ENCODE measurements at regions not wholly inside any gene's neighbourhood (a gene's known extent, or its start where the extent isn't known, plus 50 kb on each side); places are given as distances from the start of the nearest gene placed in this dataset.

- no peak for DNase-seq (ENCODE audit: low spot score)
These were observed 655.0 kb downstream of the EPHA3 start for GRCh38 chr3:89762405-89762804.

- DNase-seq (ENCODE audit: low spot score), result no peak
These were observed 676.0 kb downstream of the EPHA3 start for GRCh38 chr3:89783341-89783927.

DNA sequence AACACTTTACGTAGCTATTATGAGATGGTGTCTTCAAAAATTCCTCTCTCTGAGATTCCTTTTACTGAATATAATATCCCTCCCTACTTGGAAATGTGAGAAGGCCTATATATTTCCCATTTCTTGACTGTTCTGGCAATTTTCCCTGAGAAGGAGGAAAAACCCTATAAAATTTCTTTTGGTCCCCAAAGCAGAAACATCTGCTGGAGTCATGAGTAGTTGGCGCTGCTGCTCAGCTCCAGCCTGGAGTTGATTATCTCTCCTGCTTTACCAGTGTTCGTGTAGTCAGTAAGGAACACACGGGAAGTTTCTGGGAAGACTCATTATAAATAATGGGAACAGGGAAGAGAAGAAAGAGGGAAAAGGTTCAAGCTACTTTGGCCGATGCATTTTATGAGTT lies 680.1 kb downstream of the EPHA3 start:
- no peak for DNase-seq (ENCODE audit: low spot score)

DNA sequence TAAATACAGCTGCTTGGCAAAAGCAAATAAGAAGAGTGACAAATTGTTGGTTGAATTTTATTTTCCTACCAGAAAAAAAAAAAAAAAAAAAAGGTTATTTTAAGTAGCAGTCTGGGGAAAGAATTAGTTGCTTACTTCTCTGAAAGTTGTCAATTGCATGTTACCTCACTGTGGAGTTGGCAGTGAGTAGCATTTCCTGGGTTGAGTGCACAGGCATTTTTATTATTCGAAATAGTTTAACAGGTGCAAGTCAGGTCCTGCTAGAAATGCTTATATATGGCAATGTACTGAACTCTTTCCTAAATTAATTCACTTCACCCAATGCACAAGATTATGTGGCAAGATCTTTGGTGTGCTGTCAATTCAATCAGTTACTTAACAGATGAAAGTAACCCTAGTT lies 680.6 kb downstream of the EPHA3 start:
- peak; percentile 11 for DNase-seq (ENCODE audit: low spot score)

GRCh38 chr3:89795506-89795905 lies 688.1 kb downstream of the EPHA3 start:
- no peak for DNase-seq (ENCODE audit: low spot score)

GRCh38 chr3:89802881-89803280 lies 695.5 kb downstream of the EPHA3 start:
- DNase-seq (ENCODE audit: low spot score), result no peak

- no peak for DNase-seq (ENCODE audit: low spot score)
These were observed 696.3 kb downstream of the EPHA3 start for GRCh38 chr3:89803711-89804110.

DNA sequence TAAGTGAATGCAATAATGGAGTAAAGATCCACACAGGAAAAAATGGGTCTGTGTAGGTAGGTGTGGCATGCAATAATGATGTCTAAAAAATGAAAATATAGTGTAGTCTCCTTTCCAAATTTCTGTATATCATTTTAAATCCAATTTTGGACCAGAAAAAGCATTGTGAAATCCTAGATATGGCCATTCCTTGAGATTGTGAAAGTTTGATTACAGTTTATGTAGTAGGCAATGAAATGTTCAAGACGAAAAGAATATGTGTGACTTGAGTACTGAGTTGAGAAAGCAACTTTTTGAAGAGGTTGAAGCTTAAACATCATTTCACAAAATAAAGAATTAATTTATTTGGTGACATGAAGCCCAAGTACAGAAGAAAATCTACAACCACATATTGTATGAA lies 698.7 kb downstream of the EPHA3 start:
- DNase-seq (ENCODE audit: low spot score), result no peak

- no peak for DNase-seq (ENCODE audit: low spot score)
These were observed 701.3 kb downstream of the EPHA3 start for GRCh38 chr3:89808680-89809197.

DNA sequence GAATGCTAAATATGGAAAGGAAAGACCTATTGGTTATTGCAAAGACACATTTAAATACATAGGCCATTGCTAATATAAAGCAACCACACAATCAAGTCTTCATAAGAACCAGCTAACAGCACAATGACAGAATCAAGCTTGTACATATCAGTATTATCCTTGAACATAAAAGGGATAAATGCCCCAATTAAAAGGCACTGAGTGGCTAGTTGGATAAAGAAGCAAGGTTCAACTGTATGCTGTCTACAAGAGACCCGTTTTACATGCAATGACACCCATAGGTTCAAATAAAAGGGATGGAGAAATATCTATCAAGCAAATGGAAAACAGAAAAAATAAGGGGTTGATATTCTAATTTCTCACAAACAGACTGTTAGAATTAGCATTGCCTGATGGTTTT lies 706.1 kb downstream of the EPHA3 start:
- no peak for DNase-seq (ENCODE audit: low spot score)

DNA sequence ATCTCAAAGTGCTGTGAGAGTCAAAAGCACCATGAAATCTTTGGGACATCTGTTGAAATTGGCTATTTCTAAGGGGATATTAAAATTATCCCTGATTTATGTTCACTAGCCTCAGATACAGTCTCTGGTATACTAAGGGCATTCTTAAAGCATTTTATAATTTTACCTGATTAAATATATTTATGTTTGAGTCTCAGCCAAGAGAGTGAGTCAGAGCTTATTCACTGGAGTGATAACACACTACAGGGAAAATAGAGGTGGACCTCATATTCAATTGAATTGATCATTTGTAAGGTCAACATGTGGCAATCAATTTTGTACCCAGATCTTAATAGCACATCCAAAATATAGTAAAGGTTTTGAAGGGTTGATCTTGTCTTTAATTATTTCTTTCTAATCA lies 733.6 kb downstream of the EPHA3 start:
- no peak for DNase-seq (ENCODE audit: low spot score)

DNA sequence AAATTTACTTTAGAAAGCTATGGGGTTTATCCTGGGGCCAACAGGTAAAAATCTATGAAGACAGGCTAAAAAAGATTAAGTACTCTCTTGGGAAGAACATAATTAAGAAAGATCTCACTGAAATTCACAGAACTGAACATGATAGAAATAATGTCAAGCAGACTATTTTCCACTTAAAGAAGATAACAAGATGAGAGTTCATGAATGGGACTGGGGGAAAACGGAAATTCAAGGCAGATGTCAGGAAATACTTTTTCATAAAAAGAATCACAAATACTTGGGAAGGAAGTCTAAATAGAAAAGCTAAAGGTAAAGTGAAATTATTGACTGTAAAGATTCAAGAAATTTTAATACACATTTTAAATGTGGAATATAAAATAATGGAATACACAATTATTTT lies 737.6 kb downstream of the EPHA3 start:
- no peak for DNase-seq (ENCODE audit: low spot score)

GRCh38 chr3:89847955-89848354 lies 740.5 kb downstream of the EPHA3 start:
- DNase-seq (ENCODE audit: low spot score), result no peak

DNA sequence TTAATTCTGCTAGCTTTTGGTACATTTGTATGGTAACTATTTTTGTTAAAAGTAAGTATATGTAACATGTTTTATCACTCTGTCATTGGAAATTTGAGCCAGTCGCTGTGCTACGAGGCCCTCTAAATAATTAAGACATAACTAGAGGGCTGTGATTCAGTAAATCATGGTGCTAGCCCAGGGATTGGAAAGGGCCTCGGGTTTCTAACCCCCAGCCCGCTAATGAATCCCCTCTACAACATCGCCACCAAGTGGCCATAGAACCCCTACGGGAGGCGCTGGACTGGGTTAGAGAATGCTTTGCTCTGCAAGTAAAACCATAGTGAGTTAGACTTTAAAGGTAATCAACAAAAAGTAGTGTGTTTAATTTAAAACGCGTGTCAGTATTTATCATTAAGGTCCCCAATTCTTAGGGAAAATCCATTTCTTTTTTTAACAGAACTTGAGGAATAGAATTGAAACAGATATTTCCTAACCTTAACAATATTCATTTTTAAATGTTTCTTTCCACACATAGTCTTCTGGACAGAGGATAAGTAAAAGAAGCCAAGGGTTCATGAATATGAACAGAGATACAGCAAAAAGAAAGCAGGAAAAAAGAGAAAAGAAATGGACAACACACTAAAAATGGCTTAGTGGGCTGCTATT lies 744.7 kb downstream of the EPHA3 start:
- DNase-seq (ENCODE audit: low spot score), result peak; percentile 76

- no peak for DNase-seq (ENCODE audit: low spot score)
These were observed 752.3 kb downstream of the EPHA3 start for GRCh38 chr3:89859757-89860156.

GRCh38 chr3:89867286-89867685 lies 759.9 kb downstream of the EPHA3 start:
- DNase-seq (ENCODE audit: low spot score), result no peak

DNA sequence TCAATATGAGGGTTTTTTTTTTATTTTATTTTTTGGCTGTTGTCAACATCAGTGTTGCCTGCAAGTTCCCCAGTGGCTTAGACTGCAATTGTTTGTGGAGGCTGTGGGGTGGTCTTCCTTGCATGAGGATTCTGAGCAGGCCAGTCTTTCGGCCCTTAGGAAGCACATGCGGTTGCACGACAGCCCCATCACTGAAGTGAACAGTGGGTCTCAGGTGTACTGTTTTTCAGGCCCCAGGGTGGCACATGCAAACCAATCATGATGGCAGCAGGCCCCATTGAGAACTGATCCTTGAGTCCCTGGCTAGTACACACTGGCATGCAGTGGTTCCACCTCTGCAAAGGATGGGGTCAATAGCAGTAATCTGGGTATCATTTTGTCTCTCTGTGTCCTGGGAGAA lies 768.7 kb downstream of the EPHA3 start:
- DNase-seq (ENCODE audit: low spot score), result no peak

- no peak for DNase-seq (ENCODE audit: low spot score)
These were observed 769.8 kb downstream of the EPHA3 start for GRCh38 chr3:89877230-89877629.

DNA sequence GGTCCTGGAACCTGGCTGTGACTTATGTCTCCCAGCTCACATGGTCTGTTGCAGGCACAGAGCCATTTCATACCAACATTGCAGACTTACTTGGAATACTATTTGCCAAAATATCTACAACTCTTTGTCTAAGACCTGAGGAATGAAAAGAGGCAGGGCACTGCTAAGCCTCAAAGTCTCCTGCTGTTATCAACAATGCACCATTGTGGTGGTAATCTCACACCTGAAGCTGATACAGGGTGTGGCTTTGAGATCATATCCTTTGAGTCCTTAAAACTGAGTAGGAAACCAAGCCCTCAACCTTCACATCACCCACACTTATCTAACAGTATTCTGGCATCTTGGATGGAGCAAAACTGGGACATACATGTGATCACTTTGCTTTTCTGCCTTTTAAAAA lies 782.0 kb downstream of the EPHA3 start:
- peak; percentile 39 for DNase-seq (ENCODE audit: low spot score)

DNA sequence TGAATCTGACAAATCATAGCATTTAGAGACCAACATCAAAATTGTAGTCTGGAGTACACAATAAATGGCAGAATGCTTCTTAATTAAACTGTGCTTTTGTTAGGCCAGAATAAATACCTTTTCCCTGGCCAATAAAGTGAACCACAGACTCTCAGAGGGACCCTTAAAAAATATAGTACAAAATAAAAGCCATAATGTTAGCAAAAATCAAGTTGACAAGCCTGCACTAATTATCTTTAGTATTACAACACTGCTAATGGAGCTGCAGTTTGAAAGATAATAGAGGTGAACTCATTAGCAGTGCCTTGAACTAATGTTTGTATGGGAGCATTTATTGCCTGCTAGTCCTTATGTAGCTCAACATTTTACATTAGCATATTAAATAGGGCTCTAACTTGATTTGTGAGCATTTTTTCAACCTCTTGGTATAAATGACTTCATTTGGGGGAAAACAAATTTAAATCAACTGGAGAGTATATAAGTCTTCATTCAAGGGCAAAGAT lies 801.3 kb downstream of the EPHA3 start:
- no peak for DNase-seq (ENCODE audit: low spot score)

DNA sequence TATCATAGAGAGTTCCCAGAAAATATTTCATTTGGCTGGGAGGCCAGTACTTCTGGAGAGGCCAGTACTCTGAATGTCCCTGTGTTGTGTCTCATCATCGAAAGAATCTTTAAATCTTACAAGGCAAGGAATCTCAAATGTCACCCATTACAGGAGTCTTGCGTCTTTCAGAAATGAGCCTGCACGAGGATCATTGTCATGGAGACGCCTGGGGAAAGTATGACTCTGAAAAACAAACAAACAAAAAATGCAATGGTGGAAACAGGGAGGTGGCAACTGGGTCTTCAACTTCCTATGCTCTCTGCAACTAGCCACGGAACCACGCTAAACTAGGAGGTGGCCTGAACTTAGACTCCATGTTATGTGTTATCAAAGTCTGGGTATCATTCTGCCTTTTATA lies 804.6 kb downstream of the EPHA3 start:
- no peak for DNase-seq (ENCODE audit: low spot score)

DNA sequence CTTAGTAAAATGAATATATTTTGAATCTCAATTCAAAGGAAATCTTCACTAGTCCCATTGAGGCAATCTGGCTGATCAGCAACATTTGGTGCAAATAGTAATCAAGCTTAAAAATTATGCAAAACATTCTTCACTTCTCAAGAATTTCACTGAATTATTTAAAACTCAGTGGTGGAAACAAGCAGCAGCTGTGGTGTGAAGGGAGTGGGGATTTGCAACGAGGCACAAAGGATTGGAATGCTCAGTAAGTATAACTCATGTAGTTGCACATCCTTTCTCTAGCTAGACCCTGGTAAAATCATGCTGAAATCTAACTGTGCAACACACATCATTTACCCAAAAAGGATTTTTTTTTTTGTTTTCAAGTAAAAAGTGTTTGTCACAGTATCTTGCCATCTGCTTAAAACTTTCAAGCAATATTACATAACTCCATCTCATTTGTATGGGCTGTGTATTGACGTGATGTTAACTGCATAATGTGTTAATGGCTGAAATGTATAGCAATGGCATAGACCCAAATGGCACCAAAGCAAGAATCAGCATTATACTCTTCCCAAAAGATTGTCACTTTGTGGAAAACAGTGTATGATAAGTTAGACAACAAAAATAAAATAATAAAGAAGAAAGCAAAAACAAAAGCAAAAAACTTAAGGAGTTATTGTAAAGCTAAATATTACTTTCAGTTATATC lies 816.6 kb downstream of the EPHA3 start:
- DNase-seq (ENCODE audit: low spot score), result no peak

DNA sequence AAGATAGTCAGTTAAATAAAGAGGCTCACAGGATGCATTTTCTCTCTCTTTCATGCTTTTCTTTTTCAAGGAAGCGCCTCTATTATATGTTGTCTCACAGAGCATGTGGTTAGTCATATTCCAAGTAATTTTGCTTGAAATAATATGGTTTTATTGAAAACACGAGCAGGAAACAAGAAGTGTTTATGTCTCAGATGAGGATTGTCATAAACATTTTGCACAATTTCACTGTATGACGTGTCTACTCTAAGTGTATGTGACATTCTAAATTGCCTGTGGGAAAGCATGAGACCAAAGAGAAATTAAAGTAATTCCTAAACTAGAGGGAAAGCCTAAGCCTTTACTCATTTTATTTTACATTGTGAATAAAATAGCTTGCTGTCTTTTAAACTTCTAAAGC lies 818.6 kb downstream of the EPHA3 start:
- DNase-seq (ENCODE audit: low spot score), result no peak

Data from iPS-NIHi11 (cell line).